GM12878 (cell line): ENCODE measurements at regions not wholly inside any gene's neighbourhood (a gene's known extent, or its start where the extent isn't known, plus 50 kb on each side); places are given as distances from the start of the nearest gene placed in this dataset.

Experiments used
- ATAC-seq: fragments of 200-7000 bp; cut with Tn5 transposase; 3 replicates; pipeline ENCODE4 v1.9.1; 2020; ENCODE audit warnings: mild to moderate bottlenecking, moderate library complexity
- BruUV-seq: library from RNA; stranded (reverse); fragments of 400-500 nt; replicated peaks from 2 replicates; lab custom pipeline; 2021; lab: Mats Ljungman, UMichigan
- CTCF ChIA-PET: fragments of 300-600 bp; sonication (Branson Sonifier 250); formaldehyde crosslinking; extraction: SDS; loops from one replicate; lab custom pipeline; 2021; ENCODE audit warnings: inconsistent platforms; lab: Yijun Ruan, JAX
- POLR2A ChIA-PET: fragments of 350-600 bp; formaldehyde crosslinking; extraction: SDS; loops from one replicate; lab custom pipeline; 2021; ENCODE audit warnings: inconsistent platforms; lab: Charles Lee
- RAD21 ChIA-PET: fragments of 300-600 bp; sonication (Branson Sonifier 250); formaldehyde crosslinking; loops from one replicate; lab custom pipeline; 2023; ENCODE audit warnings: antibody characterized with exemption; ENCODE audit not compliant: unreplicated experiment; lab: Charles Lee
- SMC1A ChIA-PET: fragments of 300-600 bp; sonication (Branson Sonifier 250); formaldehyde crosslinking; loops from one replicate; lab custom pipeline; 2023; ENCODE audit not compliant: unreplicated experiment, uncharacterized antibody; lab: Charles Lee
- DNase-seq: peaks from one replicate; pipeline ENCODE4 v3.0.0-alpha.2; 2011; ENCODE audit warnings: low read depth, low spot score
- FAIRE-seq: peaks from 3 replicates; lab custom pipeline; 2011; peaks lifted over from hg19 to GRCh38; lab: Jason Lieb, UNC
- H2AFZ ChIP-seq: 2 replicates; pipeline ENCODE4 v1.6.0; 2011; ENCODE audit warnings: low read depth, low read length, control low read depth; ENCODE audit not compliant: control insufficient read depth
- H3K27ac ChIP-seq: 2 replicates; pipeline ENCODE4 v1.5.1; 2011; ENCODE audit warnings: control low read depth; ENCODE audit not compliant: control insufficient read depth, insufficient read depth
- H3K27me3 ChIP-seq, 2 experiments: replicated peaks in 1 of 2; 2 replicates each; pipeline versions ENCODE4 v1.6.0 to v1.6.1; 2011; ENCODE audit warnings: low read length in 1 of 2; ENCODE audit not compliant: control insufficient read depth in 2 of 2, insufficient read depth in 2 of 2
- H3K36me3 ChIP-seq, 2 experiments: 2 replicates each; pipeline ENCODE4 v1.5.1; 2011; ENCODE audit warnings: low read length in 1 of 2; ENCODE audit not compliant: control insufficient read depth in 2 of 2, insufficient read depth in 2 of 2
- H3K4me1 ChIP-seq: 2 replicates; pipeline ENCODE4 v1.6.1; 2011; ENCODE audit warnings: mild to moderate bottlenecking, low read length, moderate library complexity, mixed read lengths; ENCODE audit not compliant: control insufficient read depth, insufficient read depth
- H3K4me2 ChIP-seq: 2 replicates; pipeline ENCODE4 v1.6.0; 2011; ENCODE audit warnings: control low read depth; ENCODE audit not compliant: control insufficient read depth, insufficient read depth
- H3K4me3 ChIP-seq: fragments of 200-600 bp; sonication (generic); 2 replicates; pipeline ENCODE4 v1.5.1; 2016
- H3K79me2 ChIP-seq: 2 replicates; pipeline ENCODE4 v1.6.0; 2011; ENCODE audit warnings: low read length; ENCODE audit not compliant: control insufficient read depth, insufficient read depth
- H3K9ac ChIP-seq: 2 replicates; pipeline ENCODE4 v1.8.0; 2011; ENCODE audit warnings: low read length, control low read depth, mixed read lengths; ENCODE audit not compliant: control insufficient read depth, insufficient read depth
- H3K9me3 ChIP-seq: replicated peaks from 3 replicates; pipeline ENCODE4 v1.5.1; 2011; ENCODE audit warnings: mild to moderate bottlenecking, low read length; ENCODE audit not compliant: control insufficient read depth, insufficient read depth
- H4K20me1 ChIP-seq: 2 replicates; pipeline ENCODE4 v1.6.0; 2011; ENCODE audit not compliant: control insufficient read depth, insufficient read depth
- BACH1 ChIP-seq: fragments of 450-650 bp; IDR thresholded peaks from 2 replicates; pipeline ENCODE4 v1.6.1; 2017; ENCODE audit warnings: mild to moderate bottlenecking, borderline replicate concordance
- BHLHE40 ChIP-seq, 2 experiments: fragments of 450-650 bp in 1 of 2; IDR thresholded peaks; 2 replicates each; pipeline ENCODE4 v1.6.1; 2011 to 2017; ENCODE audit warnings: low read depth in 2 of 2, borderline replicate concordance in 1 of 2, improper control_type of control experiment in 1 of 2, low read length in 1 of 2, mild to moderate bottlenecking in 1 of 2
- BMI1 ChIP-seq: fragments of 450-650 bp; IDR thresholded peaks from 2 replicates; pipeline ENCODE4 v1.6.1; 2016; ENCODE audit warnings: mild to moderate bottlenecking, moderate library complexity, borderline replicate concordance
- BRCA1 ChIP-seq: IDR thresholded peaks from 2 replicates; pipeline ENCODE4 v1.6.1; 2011; ENCODE audit warnings: low read depth, low read length, improper control_type of control experiment
- CEBPB ChIP-seq, 2 experiments: fragments of 150-350 bp in 1 of 2; IDR thresholded peaks; 2 replicates each; pipeline ENCODE4 v1.6.1; 2012 to 2014; ENCODE audit warnings: low read depth in 2 of 2, low read length in 2 of 2, borderline replicate concordance in 1 of 2, inconsistent platforms in 1 of 2
- CHD1 ChIP-seq: IDR thresholded peaks from 2 replicates; pipeline ENCODE4 v1.6.1; 2012; ENCODE audit warnings: low read depth, low read length, improper control_type of control experiment
- EED ChIP-seq: sonication (generic); IDR thresholded peaks from 2 replicates; pipeline ENCODE4 v1.6.1; 2016; ENCODE audit warnings: antibody characterized with exemption, low read depth
- ETV6 ChIP-seq, 2 experiments: fragments of 450-650 bp in 1 of 2; IDR thresholded peaks in 1 of 2; conservative IDR thresholded peaks in 1 of 2; 2 replicates each; pipeline ENCODE4 v1.6.1; 2014; ENCODE audit warnings: antibody characterized with exemption in 1 of 2, borderline replicate concordance in 1 of 2, low read depth in 1 of 2, mild to moderate bottlenecking in 1 of 2, moderate library complexity in 1 of 2
- EZH2 ChIP-seq: IDR thresholded peaks from 2 replicates; pipeline ENCODE4 v1.6.1; 2012; ENCODE audit warnings: low read depth, mild to moderate bottlenecking, control low read depth, inconsistent platforms, low read length, borderline replicate concordance; ENCODE audit not compliant: control insufficient read depth
- HDAC6 ChIP-seq: fragments of 200-600 bp; sonication (generic); IDR thresholded peaks from one replicate; pipeline ENCODE4 v1.8.0; 2017; ENCODE audit warnings: antibody characterized with exemption; ENCODE audit not compliant: unreplicated experiment
- MTA3 ChIP-seq: IDR thresholded peaks from 2 replicates; pipeline ENCODE4 v1.6.1; 2012; ENCODE audit warnings: low read length, inconsistent platforms, borderline replicate concordance
- NFYB ChIP-seq: IDR thresholded peaks from 2 replicates; pipeline ENCODE4 v1.6.1; 2011; ENCODE audit warnings: low read depth, mild to moderate bottlenecking, low read length, improper control_type of control experiment, moderate library complexity; ENCODE audit not compliant: insufficient read depth
- PAX5 ChIP-seq: IDR thresholded peaks from 2 replicates; pipeline ENCODE4 v1.6.1; 2011; ENCODE audit warnings: low read depth, low read length, borderline replicate concordance
- PML ChIP-seq: IDR thresholded peaks from 2 replicates; pipeline ENCODE4 v1.6.1; 2012; ENCODE audit warnings: low read length, inconsistent platforms
- POLR2AphosphoS2 ChIP-seq: IDR thresholded peaks from 2 replicates; pipeline ENCODE4 v1.6.1; 2011; ENCODE audit warnings: low read depth, mild to moderate bottlenecking, low read length, improper control_type of control experiment, moderate library complexity
- RAD51 ChIP-seq: fragments of 450-650 bp; IDR thresholded peaks from 2 replicates; pipeline ENCODE4 v1.6.1; 2016; ENCODE audit warnings: moderate library complexity, mild to moderate bottlenecking, inconsistent platforms
- RB1 ChIP-seq: fragments of 450-650 bp; formaldehyde crosslinking; IDR thresholded peaks from 2 replicates; pipeline ENCODE4 v1.6.1; 2017; ENCODE audit warnings: mild to moderate bottlenecking, borderline replicate concordance
- SIX5 ChIP-seq: IDR thresholded peaks from 2 replicates; pipeline ENCODE4 v1.6.1; 2011; ENCODE audit warnings: mild to moderate bottlenecking, low read depth, low read length, moderate library complexity; ENCODE audit not compliant: severe bottlenecking
- SMAD1 ChIP-seq: fragments of 450-650 bp; IDR thresholded peaks from 2 replicates; pipeline ENCODE4 v1.6.1; 2018; ENCODE audit warnings: mild to moderate bottlenecking, low read depth; ENCODE audit not compliant: partially characterized antibody
- SMAD5 ChIP-seq: IDR thresholded peaks from 2 replicates; pipeline ENCODE4 v1.6.1; 2016; ENCODE audit warnings: antibody characterized with exemption, low read depth
- WRNIP1 ChIP-seq: IDR thresholded peaks from 2 replicates; pipeline ENCODE4 v1.6.1; 2011; ENCODE audit warnings: low read depth, low read length, improper control_type of control experiment, borderline replicate concordance
- ZNF24 ChIP-seq: fragments of 450-650 bp; IDR thresholded peaks from 2 replicates; pipeline ENCODE4 v1.6.1; 2017; ENCODE audit warnings: antibody characterized with exemption, mild to moderate bottlenecking
- in situ Hi-C: fragments of 300-500 bp; cut with MboI; formaldehyde crosslinking; loops from 9 replicates; pipeline ENCODE4 v1.14.3; 2018; ENCODE audit warnings: mixed read lengths
- intact Hi-C: fragments of 100-400 bp; cut with micrococcal nuclease; formaldehyde crosslinking; loops from one replicate; pipeline ENCODE4 v1.14.2; 2022; ENCODE audit not compliant: unreplicated experiment
- TF ChIP-seq, protein P1 (sequence below), 3 experiments: IDR thresholded peaks in 2 of 3; conservative IDR thresholded peaks in 1 of 3; 2 replicates each; pipeline ENCODE4 v1.5.1; 2011; ENCODE audit warnings: low read depth in 3 of 3, low read length in 3 of 3, mild to moderate bottlenecking in 3 of 3, control low read depth in 2 of 3, moderate library complexity in 2 of 3, inconsistent platforms in 1 of 3, mixed read lengths in 1 of 3; ENCODE audit not compliant: control insufficient read depth in 2 of 3, insufficient read depth in 1 of 3; ENCODE audit errors: extremely low read depth in 1 of 3

DNA sequence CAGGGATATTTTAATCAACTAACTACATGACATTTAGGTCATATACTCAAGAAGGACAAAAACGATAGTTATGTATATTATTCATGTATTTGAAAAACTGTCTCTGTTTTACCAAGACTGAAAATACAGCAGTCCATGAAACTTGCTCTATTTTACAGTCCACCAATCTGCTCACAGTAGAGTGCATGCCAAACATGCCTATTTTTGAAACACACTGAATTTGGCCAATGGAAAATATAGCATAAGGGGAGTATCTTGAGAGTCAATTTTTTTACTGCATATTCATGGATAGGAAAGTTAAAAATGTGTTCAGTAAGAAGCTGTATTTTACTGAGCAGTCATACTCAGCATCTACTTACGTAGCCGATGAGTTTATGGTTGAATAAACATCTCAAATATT, 621.2 kb upstream of the CHORDC1 start (continued):
- TF ChIP-seq, protein P1, sequence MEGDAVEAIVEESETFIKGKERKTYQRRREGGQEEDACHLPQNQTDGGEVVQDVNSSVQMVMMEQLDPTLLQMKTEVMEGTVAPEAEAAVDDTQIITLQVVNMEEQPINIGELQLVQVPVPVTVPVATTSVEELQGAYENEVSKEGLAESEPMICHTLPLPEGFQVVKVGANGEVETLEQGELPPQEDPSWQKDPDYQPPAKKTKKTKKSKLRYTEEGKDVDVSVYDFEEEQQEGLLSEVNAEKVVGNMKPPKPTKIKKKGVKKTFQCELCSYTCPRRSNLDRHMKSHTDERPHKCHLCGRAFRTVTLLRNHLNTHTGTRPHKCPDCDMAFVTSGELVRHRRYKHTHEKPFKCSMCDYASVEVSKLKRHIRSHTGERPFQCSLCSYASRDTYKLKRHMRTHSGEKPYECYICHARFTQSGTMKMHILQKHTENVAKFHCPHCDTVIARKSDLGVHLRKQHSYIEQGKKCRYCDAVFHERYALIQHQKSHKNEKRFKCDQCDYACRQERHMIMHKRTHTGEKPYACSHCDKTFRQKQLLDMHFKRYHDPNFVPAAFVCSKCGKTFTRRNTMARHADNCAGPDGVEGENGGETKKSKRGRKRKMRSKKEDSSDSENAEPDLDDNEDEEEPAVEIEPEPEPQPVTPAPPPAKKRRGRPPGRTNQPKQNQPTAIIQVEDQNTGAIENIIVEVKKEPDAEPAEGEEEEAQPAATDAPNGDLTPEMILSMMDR (IDR thresholded peaks at IDR 0.05 in 2 of 3, conservative IDR thresholded peaks at IDR 0.05 in 1 of 3; ENCODE audit: control insufficient read depth in 2 of 3, extremely low read depth in 1 of 3, insufficient read depth in 1 of 3, low read depth in 3 of 3, low read length in 3 of 3): no peak
- TF ChIP-seq SMAD5 (no peak), EZH2 (no peak), BHLHE40 (IDR thresholded peaks at IDR 0.05; ENCODE audit: borderline replicate concordance in 1 of 2, low read depth in 2 of 2, low read length in 1 of 2) (no peak), RB1 (no peak), PAX5 (no peak), PML (no peak)

DNA sequence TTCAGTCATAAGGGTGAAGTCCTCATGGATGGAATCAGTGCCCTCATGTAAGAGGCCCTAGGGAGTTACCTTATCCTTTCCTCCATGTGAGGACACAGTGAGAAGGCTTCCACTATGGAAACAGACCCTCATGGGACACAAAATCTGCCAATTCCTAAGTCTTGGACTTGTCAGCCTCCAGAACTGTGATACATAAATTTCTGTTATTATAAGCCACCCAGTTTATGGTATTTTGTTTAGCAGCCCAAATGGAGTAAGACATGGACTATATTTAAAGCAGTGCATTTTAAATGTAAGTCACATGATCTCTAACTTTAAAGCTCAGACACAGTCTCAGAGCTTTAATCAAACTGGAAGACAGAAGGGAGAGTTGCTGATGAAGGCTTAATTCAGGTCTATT, 619.8 kb upstream of the CHORDC1 start:
- RAD21 ChIA-PET: no interaction called here
- no peak overlapping the region for H3K27ac ChIP-seq
- POLR2A ChIA-PET: no interaction called here
- H3K4me2 ChIP-seq: no peak overlapping the region
- in situ Hi-C loops (no loop called here), intact Hi-C loops (no loop called here)
- H3K9ac ChIP-seq: no peak overlapping the region
- H3K79me2 ChIP-seq: no peaks in the 10 kb centered on the region
- SMC1A ChIA-PET: interaction anchor here (1.5 kb wide), 1 partner anchor 10 kb away, joined by 3 read pairs; no protein-coding TSS in a partner anchor
- CTCF ChIA-PET: interaction anchor here (1.1 kb wide), 1 partner anchor 36 kb away, joined by 3 read pairs; no protein-coding TSS in a partner anchor
- no peaks in the 10 kb centered on the region for H3K4me1 ChIP-seq
- H3K36me3 ChIP-seq: no peaks in the 10 kb centered on the region
- H4K20me1 ChIP-seq: no peaks in the 10 kb centered on the region
- no peak overlapping the region for H3K4me3 ChIP-seq
- H2AFZ ChIP-seq: no peak overlapping the region
- no TSS peak for BruUV-seq
- ATAC-seq (no peak), FAIRE-seq (no peak), DNase-seq (no peak)
- no peaks in the 10 kb centered on the region for H3K9me3 ChIP-seq
- H3K27me3 ChIP-seq: no peaks in the 10 kb centered on the region
- TF ChIP-seq EED (no peak), BRCA1 (no peak), CHD1 (no peak), CEBPB (IDR thresholded peaks at IDR 0.05; ENCODE audit: borderline replicate concordance in 1 of 2, low read depth in 2 of 2, low read length in 2 of 2) (no peak), BMI1 (no peak), HDAC6 (no peak), RAD51 (no peak), MTA3 (no peak), BACH1 (no peak), ETV6 (conservative IDR thresholded peaks at IDR 0.05 in 1 of 2, IDR thresholded peaks at IDR 0.05 in 1 of 2; ENCODE audit: borderline replicate concordance in 1 of 2, low read depth in 1 of 2) (no peak), SMAD1 (no peak), ZNF24 (no peak), SIX5 (no peak), WRNIP1 (no peak), NFYB (no peak), PML (no peak), POLR2AphosphoS2 (no peak)
